ENCODE measurements at regions not wholly inside any gene's neighbourhood (a gene's known extent, or its start where the extent isn't known, plus 50 kb on each side); places are given as distances from the start of the nearest gene placed in this dataset.
A peak's percentile ranks its signal among the peaks of the same experiment; 100 is the strongest.

DNA sequence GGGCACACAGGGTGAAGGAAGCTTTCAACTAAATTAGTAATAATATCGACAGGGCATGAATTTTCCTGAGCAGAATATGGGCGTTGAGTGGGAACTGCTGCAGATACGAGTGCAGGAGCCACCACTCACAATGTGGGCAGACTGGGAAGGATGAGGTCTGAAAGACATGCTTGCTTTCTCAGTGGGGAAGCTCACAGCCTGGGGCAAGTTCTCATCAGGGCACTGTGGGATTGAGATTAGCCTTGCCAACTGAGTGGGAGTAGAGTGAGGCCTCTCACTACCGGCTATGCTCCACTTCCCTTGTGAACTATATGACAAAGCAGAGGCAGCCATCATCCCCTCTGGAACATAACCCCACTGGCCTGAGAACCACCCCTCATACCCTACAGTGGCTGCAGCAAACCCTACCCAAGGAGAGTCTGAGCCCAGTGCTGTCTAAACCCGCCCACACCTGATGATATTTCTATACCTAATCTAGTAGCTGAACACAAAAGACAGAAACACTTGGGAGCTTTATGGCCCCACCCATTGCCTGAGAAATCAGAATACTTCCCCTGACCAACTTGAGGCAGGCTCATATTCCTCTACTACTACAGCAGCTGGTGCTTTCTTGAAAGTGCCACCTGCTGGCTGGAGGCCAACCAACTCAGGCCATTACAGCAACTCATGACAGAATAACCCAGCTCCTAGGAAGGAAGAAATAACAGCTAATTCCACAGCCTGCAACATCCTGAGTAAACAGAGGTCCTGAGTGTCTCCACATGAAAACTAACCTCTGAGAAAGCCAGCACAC, 173.7 kb upstream of the SPEF2 start:
- DNase-seq: peak; percentile 13 to 44
- Histone ChIP-seq H3K27ac (no peak overlapping the region), H3K27me3 (no peaks in the 10 kb centered on the region), H3K36me3 (no peaks in the 10 kb centered on the region), H3K4me3 (replicated peaks in 1 of 3) (no peak overlapping the region), H3K4me1 (no peaks in the 10 kb centered on the region), H3K9me3 (no peaks in the 10 kb centered on the region)
- no peak for TF ChIP-seq POLR2A (IDR thresholded peaks at IDR 0.05)
- TF ChIP-seq, protein P1, sequence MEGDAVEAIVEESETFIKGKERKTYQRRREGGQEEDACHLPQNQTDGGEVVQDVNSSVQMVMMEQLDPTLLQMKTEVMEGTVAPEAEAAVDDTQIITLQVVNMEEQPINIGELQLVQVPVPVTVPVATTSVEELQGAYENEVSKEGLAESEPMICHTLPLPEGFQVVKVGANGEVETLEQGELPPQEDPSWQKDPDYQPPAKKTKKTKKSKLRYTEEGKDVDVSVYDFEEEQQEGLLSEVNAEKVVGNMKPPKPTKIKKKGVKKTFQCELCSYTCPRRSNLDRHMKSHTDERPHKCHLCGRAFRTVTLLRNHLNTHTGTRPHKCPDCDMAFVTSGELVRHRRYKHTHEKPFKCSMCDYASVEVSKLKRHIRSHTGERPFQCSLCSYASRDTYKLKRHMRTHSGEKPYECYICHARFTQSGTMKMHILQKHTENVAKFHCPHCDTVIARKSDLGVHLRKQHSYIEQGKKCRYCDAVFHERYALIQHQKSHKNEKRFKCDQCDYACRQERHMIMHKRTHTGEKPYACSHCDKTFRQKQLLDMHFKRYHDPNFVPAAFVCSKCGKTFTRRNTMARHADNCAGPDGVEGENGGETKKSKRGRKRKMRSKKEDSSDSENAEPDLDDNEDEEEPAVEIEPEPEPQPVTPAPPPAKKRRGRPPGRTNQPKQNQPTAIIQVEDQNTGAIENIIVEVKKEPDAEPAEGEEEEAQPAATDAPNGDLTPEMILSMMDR (IDR thresholded peaks at IDR 0.05): no peak
- WGBS, 2 donors: 92 to 95% methylated on average over 5 of the region's 5 CpGs
- intact Hi-C loops (cut with DNase I): no loop called here

DNA sequence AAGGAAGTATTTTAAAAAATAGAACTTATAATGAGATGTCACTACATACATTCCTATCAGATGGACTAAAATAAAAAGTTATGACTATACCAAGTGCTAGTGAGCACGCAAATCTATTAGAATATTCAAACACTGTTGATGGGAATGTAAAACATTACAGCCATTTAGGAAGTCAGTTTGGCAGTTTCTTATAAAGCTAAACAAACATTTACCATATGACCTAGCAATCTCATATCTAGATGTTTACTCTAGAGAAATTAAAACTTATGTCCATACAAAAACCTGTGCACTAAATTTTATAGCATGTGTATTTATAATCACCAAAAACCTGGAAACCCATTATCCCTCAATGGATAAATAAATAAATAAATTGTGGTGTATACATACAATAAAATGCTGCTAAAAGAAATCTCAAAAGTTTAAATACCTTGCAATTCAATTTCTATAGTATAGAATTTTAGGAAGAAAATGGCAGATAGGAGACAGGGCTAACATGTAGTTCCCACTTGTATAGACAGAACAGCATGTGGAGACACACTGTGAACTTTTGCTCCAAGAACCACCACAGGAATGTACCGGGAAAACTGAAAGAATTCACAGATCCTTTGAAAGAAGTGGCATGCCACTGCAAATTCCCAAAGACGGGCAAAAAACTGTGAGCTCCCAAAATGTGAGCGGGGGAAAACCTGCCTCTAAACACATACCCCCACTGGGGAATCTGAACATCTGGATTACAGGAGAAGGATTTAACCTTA, 174.6 kb upstream of the SPEF2 start:
- Histone ChIP-seq H3K9me3 (no peaks in the 10 kb centered on the region), H3K27me3 (no peaks in the 10 kb centered on the region), H3K4me1 (no peaks in the 10 kb centered on the region), H3K27ac (no peak overlapping the region), H3K36me3 (no peaks in the 10 kb centered on the region), H3K4me3 (replicated peaks in 1 of 3) (no peak overlapping the region)
- TF ChIP-seq, protein P1 (IDR thresholded peaks at IDR 0.05): no peak
- TF ChIP-seq POLR2A (IDR thresholded peaks at IDR 0.05): no peak
- WGBS, 2 donors: 91 to 94% methylated on average over 4 of the region's 4 CpGs
- intact Hi-C loops (cut with DNase I): no loop called here
- DNase-seq: no peak

DNA sequence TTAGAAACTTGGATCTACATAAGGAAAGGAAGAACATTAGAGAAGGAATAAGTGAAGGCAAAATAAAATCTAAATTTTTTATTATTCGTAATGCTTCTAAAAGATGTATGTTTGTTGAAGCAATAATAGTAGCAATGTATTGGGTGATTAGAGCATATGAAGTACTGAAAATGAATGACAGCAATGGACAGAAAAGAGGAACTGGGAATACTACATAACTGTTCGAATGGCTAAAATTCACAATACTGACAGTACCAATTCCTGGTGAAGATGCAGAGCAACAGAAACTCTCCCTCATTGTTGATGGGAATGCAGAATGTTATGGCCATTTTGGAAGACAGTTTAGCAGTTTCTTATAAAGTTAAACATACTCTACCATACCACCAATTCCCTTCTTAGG, 177.3 kb upstream of the SPEF2 start:
- no peaks in the 10 kb centered on the region for H3K4me1 ChIP-seq
- H3K27ac ChIP-seq: no peak overlapping the region
- H3K27me3 ChIP-seq: no peaks in the 10 kb centered on the region
- intact Hi-C loops (cut with DNase I): no loop called here
- WGBS, 2 donors: 90 to 91% methylated on average over 2 of the region's 2 CpGs
- no peak overlapping the region for H3K4me3 ChIP-seq (replicated peaks in 1 of 3)
- no peak for DNase-seq
- no peaks in the 10 kb centered on the region for H3K36me3 ChIP-seq
- TF ChIP-seq POLR2A (IDR thresholded peaks at IDR 0.05): no peak
- TF ChIP-seq, protein P1 (IDR thresholded peaks at IDR 0.05): no peak
- no peaks in the 10 kb centered on the region for H3K9me3 ChIP-seq

DNA sequence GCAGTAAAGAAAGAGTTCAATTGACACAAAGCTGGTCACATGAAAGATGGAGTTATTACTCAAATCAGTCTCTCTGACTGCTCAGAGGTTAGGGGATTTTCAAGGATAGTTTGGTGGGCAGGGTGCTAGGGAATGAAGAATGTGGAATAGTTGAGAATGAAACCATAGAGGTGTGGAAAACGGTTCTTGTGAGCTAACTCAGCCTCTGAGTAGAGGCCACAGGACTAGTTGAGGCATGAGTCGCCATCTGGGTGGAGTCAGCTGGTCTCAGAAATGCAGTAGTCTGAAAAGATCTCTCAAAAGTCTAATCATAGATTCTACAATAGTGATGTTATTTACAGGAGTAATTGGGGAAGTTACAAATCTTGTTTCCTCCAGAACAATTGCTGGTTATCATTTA, 178.9 kb upstream of the SPEF2 start:
- 70 to 76% methylated on average over 2 of the region's 2 CpGs for WGBS, 2 donors
- no peaks in the 10 kb centered on the region for H3K9me3 ChIP-seq
- intact Hi-C loops (cut with DNase I): no loop called here

More for the DNA sequence above, 178.9 kb upstream of the SPEF2 start:
- TF ChIP-seq, protein P1 (IDR thresholded peaks at IDR 0.05): no peak
- no peak for TF ChIP-seq POLR2A (IDR thresholded peaks at IDR 0.05)
- Histone ChIP-seq H3K4me3 (replicated peaks in 1 of 3) (no peak overlapping the region), H3K4me1 (no peaks in the 10 kb centered on the region), H3K27ac (no peak overlapping the region), H3K36me3 (no peaks in the 10 kb centered on the region), H3K27me3 (no peaks in the 10 kb centered on the region)
- DNase-seq: no peak
